ENCODE measurements at regions not wholly inside any gene's neighbourhood (a gene's known extent, or its start where the extent isn't known, plus 50 kb on each side); places are given as distances from the start of the nearest gene placed in this dataset.

DNA sequence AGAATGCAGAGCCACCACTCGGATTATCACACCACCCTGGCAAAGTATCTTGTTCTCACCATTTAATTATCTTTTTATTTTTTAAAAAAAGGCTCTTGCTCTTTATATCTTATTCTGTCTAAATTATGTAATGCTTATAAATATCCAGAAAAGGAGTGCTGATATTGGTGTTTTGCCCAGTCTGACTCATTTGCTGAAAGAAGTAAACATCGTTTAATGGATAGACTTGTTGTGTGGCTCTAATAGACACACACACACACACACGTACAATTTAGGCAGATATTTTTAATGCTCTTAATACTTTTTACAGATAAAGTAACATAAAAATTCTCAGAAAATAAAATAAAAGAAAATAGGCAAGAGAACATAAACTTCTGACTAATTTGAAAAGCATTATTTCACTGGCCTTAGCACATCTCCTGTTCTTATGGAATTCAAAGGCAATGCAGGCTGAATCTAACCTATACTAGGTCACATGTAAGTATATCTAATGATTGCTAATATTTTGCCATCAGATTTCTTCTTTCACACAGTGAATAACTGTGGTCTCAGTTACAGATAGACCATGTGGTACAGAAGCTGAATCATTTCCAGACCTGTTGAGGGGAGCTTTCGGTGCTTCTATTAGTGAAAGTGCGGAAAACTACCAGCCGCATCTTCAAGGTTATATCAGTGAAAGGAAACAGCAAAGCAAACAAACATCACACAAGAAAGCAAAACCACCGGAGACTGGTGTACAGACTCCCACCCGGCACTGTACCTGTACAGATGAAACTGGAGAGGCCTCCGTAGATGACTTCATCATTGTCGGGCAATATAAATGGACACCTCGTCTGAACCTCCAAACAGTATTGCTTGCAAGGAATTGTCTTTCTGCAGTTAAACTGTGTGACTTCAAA is 642.1 kb upstream of the ARGLU1 start:
- BruUV-seq (replicated peaks): no TSS peak
- H3K4me2 ChIP-seq (ENCODE audit: insufficient read depth, low read length): no peak overlapping the region
- H3K9ac ChIP-seq (ENCODE audit: insufficient read depth in 1 of 2, low read depth in 2 of 2, low read length in 2 of 2): no peak overlapping the region
- in situ Hi-C loops (cut with MboI): loop anchor here (5.0 kb wide), 1 partner anchor 947 kb away; no protein-coding TSS in a partner anchor
- no peaks in the 10 kb centered on the region for H3K4me1 ChIP-seq (replicated peaks in 1 of 2; ENCODE audit: control insufficient read depth in 2 of 2, insufficient read depth in 2 of 2, low read length in 2 of 2)
- H3K27me3 ChIP-seq (ENCODE audit: control insufficient read depth in 2 of 2, insufficient read depth in 2 of 2, low read length in 2 of 2): no peaks in the 10 kb centered on the region
- no peaks in the 10 kb centered on the region for H4K20me1 ChIP-seq (replicated peaks; ENCODE audit: control insufficient read depth, insufficient read depth, low read length)
- ATAC-seq: no peak
- H3K27ac ChIP-seq (ENCODE audit: extremely low read depth, low read depth, low read length): no peak overlapping the region
- intact Hi-C loops (cut with micrococcal nuclease): loop anchor here (2.0 to 10.0 kb wide), 2 partner anchors 441 to 1685 kb away; no protein-coding TSS in a partner anchor
- CTCF ChIA-PET (ENCODE audit: low intra/inter-chr PET ratio): interaction anchor here (0.9 kb wide), 1 partner anchor 1685 kb away, joined by 3 read pairs; no protein-coding TSS in a partner anchor
- no peaks in the 10 kb centered on the region for H3K9me3 ChIP-seq (replicated peaks; ENCODE audit: control insufficient read depth, insufficient read depth, low read depth, low read length)
- no peak for DNase-seq (ENCODE audit: extremely low read depth in 1 of 4, low spot score in 3 of 4)
- TF ChIP-seq ZNF699 (CRISPR knock-in tag; IDR thresholded peaks at IDR 0.05; ENCODE audit: insufficient replicate concordance): no peak
- no peak for TF ChIP-seq ZNF354B (CRISPR knock-in tag; IDR thresholded peaks at IDR 0.05)
- TF ChIP-seq COPS2 (conservative IDR thresholded peaks at IDR 0.05): no peak
- no peak for TF ChIP-seq HIVEP1 (CRISPR knock-in tag; IDR thresholded peaks at IDR 0.05)
- no peak for TF ChIP-seq SREBF2 (CRISPR knock-in tag; IDR thresholded peaks at IDR 0.05)
- TF ChIP-seq RBM15 (IDR thresholded peaks at IDR 0.05; ENCODE audit: insufficient read depth, low read length): no peak
- TF ChIP-seq, protein P1, sequence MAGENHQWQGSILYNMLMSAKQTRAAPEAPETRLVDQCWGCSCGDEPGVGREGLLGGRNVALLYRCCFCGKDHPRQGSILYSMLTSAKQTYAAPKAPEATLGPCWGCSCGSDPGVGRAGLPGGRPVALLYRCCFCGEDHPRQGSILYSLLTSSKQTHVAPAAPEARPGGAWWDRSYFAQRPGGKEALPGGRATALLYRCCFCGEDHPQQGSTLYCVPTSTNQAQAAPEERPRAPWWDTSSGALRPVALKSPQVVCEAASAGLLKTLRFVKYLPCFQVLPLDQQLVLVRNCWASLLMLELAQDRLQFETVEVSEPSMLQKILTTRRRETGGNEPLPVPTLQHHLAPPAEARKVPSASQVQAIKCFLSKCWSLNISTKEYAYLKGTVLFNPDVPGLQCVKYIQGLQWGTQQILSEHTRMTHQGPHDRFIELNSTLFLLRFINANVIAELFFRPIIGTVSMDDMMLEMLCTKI (IDR thresholded peaks at IDR 0.05; ENCODE audit: partially characterized antibody): no peak
- no peak for TF ChIP-seq ZNF224 (CRISPR knock-in tag; IDR thresholded peaks at IDR 0.05)
- no peak for TF ChIP-seq HLTF (IDR thresholded peaks at IDR 0.05)
- no peak for TF ChIP-seq ILF3 (IDR thresholded peaks at IDR 0.05; ENCODE audit: borderline replicate concordance)
- no peak for TF ChIP-seq ZNF518B (CRISPR knock-in tag; IDR thresholded peaks at IDR 0.05)
- no peak for TF ChIP-seq RBM22 (IDR thresholded peaks at IDR 0.05; ENCODE audit: low read depth, low read length, poor library complexity, severe bottlenecking)
- no peak for TF ChIP-seq CC2D1A (IDR thresholded peaks at IDR 0.05)
- no peak for TF ChIP-seq MTA2 (IDR thresholded peaks at IDR 0.05; ENCODE audit: low read depth)
- TF ChIP-seq, protein P2, sequence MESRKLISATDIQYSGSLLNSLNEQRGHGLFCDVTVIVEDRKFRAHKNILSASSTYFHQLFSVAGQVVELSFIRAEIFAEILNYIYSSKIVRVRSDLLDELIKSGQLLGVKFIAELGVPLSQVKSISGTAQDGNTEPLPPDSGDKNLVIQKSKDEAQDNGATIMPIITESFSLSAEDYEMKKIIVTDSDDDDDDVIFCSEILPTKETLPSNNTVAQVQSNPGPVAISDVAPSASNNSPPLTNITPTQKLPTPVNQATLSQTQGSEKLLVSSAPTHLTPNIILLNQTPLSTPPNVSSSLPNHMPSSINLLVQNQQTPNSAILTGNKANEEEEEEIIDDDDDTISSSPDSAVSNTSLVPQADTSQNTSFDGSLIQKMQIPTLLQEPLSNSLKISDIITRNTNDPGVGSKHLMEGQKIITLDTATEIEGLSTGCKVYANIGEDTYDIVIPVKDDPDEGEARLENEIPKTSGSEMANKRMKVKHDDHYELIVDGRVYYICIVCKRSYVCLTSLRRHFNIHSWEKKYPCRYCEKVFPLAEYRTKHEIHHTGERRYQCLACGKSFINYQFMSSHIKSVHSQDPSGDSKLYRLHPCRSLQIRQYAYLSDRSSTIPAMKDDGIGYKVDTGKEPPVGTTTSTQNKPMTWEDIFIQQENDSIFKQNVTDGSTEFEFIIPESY (CRISPR knock-in tag; IDR thresholded peaks at IDR 0.05): no peak
- 2% methylated on average over 11 of the region's 11 CpGs for WGBS (ENCODE audit: insufficient coverage, low coverage, missing lambda C conversion rate)
- no peaks in the 10 kb centered on the region for H3K9me1 ChIP-seq (ENCODE audit: control insufficient read depth, insufficient read depth, low read length)
- POLR2A ChIA-PET: no interaction called here
- no peak overlapping the region for H2AFZ ChIP-seq (ENCODE audit: low read depth, low read length)
- no peaks in the 10 kb centered on the region for H3K36me3 ChIP-seq (ENCODE audit: control insufficient read depth, insufficient read depth, low read length)
- no peak overlapping the region for H3K4me3 ChIP-seq
- no peaks in the 10 kb centered on the region for H3K79me2 ChIP-seq (ENCODE audit: control insufficient read depth, insufficient read depth, low read length)
- FAIRE-seq: no peak

Data from K562 (cell line).